Endothelial cell of umbilical vein (primary cell): ENCODE measurements at regions not wholly inside any gene's neighbourhood (a gene's known extent, or its start where the extent isn't known, plus 50 kb on each side); places are given as distances from the start of the nearest gene placed in this dataset.

Experiments
- BruUV-seq: library from RNA; stranded (reverse); fragments of 400-500 nt; replicated peaks from 2 replicates; lab custom pipeline; 2021; lab: Mats Ljungman, UMichigan
- CTCF ChIA-PET: fragments of 300-600, 350-600 bp; sonication (Branson Sonifier 250); formaldehyde crosslinking; loops from one replicate; lab custom pipeline; 2021; ENCODE audit warnings: antibody characterized with exemption, inconsistent platforms; lab: Charles Lee
- POLR2A ChIA-PET: fragments of 300-600, 350-600 bp; sonication (Branson Sonifier 250); formaldehyde crosslinking; loops from one replicate; lab custom pipeline; 2021; ENCODE audit warnings: antibody characterized with exemption, inconsistent platforms; lab: Charles Lee
- DNase-seq: peaks from one replicate; pipeline ENCODE4 v3.0.0-alpha.2; 2011; ENCODE audit warnings: low read depth, low spot score
- FAIRE-seq: peaks from 2 replicates; lab custom pipeline; 2011; peaks lifted over from hg19 to GRCh38; lab: Jason Lieb, UNC
- H2AFZ ChIP-seq: 2 replicates; pipeline ENCODE4 v1.6.0; 2012; ENCODE audit warnings: low read depth, low read length, control low read depth, inconsistent platforms
- H3K27ac ChIP-seq: 2 replicates; pipeline ENCODE4 v1.5.1; 2011; ENCODE audit warnings: low read depth, mild to moderate bottlenecking, control low read depth, low read length, moderate library complexity; ENCODE audit not compliant: insufficient read depth
- H3K27me3 ChIP-seq, 2 experiments: 2 replicates each; pipeline versions ENCODE4 v1.6.0 to v1.6.1; 2011; ENCODE audit warnings: low read length in 2 of 2, mixed read lengths in 1 of 2; ENCODE audit not compliant: control insufficient read depth in 2 of 2, insufficient read depth in 2 of 2
- H3K36me3 ChIP-seq, 2 experiments: 2 replicates in 1 of 2; 3 replicates in 1 of 2; pipeline ENCODE4 v1.5.1; 2011; ENCODE audit warnings: low read length in 2 of 2, mild to moderate bottlenecking in 1 of 2, moderate library complexity in 1 of 2; ENCODE audit not compliant: control insufficient read depth in 2 of 2, insufficient read depth in 2 of 2; ENCODE audit errors: extremely low read depth in 1 of 2
- H3K4me1 ChIP-seq: 3 replicates; pipeline ENCODE4 v1.5.1; 2011; ENCODE audit warnings: mild to moderate bottlenecking, low read length; ENCODE audit not compliant: control insufficient read depth, insufficient read depth; ENCODE audit errors: extremely low read depth
- H3K4me2 ChIP-seq: 2 replicates; pipeline ENCODE4 v1.6.1; 2011; ENCODE audit warnings: low read length, control low read depth, mixed read lengths; ENCODE audit not compliant: insufficient read depth
- H3K4me3 ChIP-seq, 3 experiments: fragments of 200-600 bp in 1 of 3; sonication (generic), shearing (Covaris generic) in 1 of 3; replicated peaks in 1 of 3; 2 replicates each; pipeline ENCODE4 v1.5.1; 2011 to 2016; ENCODE audit warnings: control low read depth in 3 of 3, low read length in 3 of 3, mild to moderate bottlenecking in 2 of 3, inconsistent platforms in 1 of 3, low read depth in 1 of 3, moderate library complexity in 1 of 3; ENCODE audit not compliant: insufficient read depth in 1 of 3
- H3K79me2 ChIP-seq: 2 replicates; pipeline ENCODE4 v1.6.0; 2012; ENCODE audit warnings: low read length, inconsistent platforms; ENCODE audit not compliant: control insufficient read depth, insufficient read depth
- H3K9ac ChIP-seq: replicated peaks from 2 replicates; pipeline ENCODE3; 2011; ENCODE audit warnings: low read length, control low read depth; ENCODE audit not compliant: insufficient read depth; ENCODE audit errors: extremely low read depth
- H3K9me1 ChIP-seq: replicated peaks from 3 replicates; pipeline ENCODE4 v1.6.0; 2011; ENCODE audit warnings: mild to moderate bottlenecking, low read length; ENCODE audit not compliant: control insufficient read depth, insufficient read depth; ENCODE audit errors: extremely low read depth
- H3K9me3 ChIP-seq: replicated peaks from 2 replicates; pipeline ENCODE4 v1.5.1; 2012; ENCODE audit warnings: low read length, inconsistent platforms; ENCODE audit not compliant: control insufficient read depth, insufficient read depth
- H4K20me1 ChIP-seq: replicated peaks from 2 replicates; pipeline ENCODE3; 2011; ENCODE audit warnings: mild to moderate bottlenecking, low read length; ENCODE audit not compliant: control insufficient read depth, insufficient read depth; ENCODE audit errors: extremely low read depth
- EZH2 ChIP-seq: IDR thresholded peaks from 2 replicates; pipeline ENCODE4 v1.6.1; 2012; ENCODE audit warnings: borderline replicate concordance, low read depth, mild to moderate bottlenecking, moderate library complexity, low read length, inconsistent platforms; ENCODE audit not compliant: severe bottlenecking
- FOS ChIP-seq: IDR thresholded peaks from 2 replicates; pipeline ENCODE4 v1.6.1; 2011; ENCODE audit warnings: mild to moderate bottlenecking, low read length, moderate library complexity, borderline replicate concordance; ENCODE audit not compliant: insufficient read depth
- GATA2 ChIP-seq: IDR thresholded peaks from 2 replicates; pipeline ENCODE4 v1.7.0; 2011; ENCODE audit warnings: low read depth, mild to moderate bottlenecking, moderate library complexity, mixed read lengths, low read length; ENCODE audit not compliant: insufficient read length, insufficient read depth
- JUN ChIP-seq: IDR thresholded peaks from 2 replicates; pipeline ENCODE4 v1.6.1; 2011; ENCODE audit warnings: borderline replicate concordance, low read depth; ENCODE audit not compliant: insufficient read length, insufficient read depth
- MYC ChIP-seq: IDR thresholded peaks from one replicate; pipeline ENCODE4 v1.6.1; 2011; ENCODE audit warnings: mild to moderate bottlenecking, low read depth, low read length
- POLR2A ChIP-seq: IDR thresholded peaks from 2 replicates; pipeline ENCODE4 v1.6.1; 2012; ENCODE audit warnings: low read depth, mild to moderate bottlenecking, control low read depth, low read length
- POLR2AphosphoS5 ChIP-seq: IDR thresholded peaks from 2 replicates; pipeline ENCODE4 v1.6.1; 2012; ENCODE audit warnings: low read depth, mild to moderate bottlenecking, control low read depth, low read length, moderate library complexity; ENCODE audit not compliant: insufficient read depth
- dilution Hi-C: fragments of 300-500 bp; cut with MboI; formaldehyde crosslinking; loops from one replicate; pipeline ENCODE4 v1.15.0; 2019; ENCODE audit warnings: low sequenced_read_pairs; ENCODE audit not compliant: extremely low pct_ligation_motif_present
- intact Hi-C: fragments of 100-400 bp; cut with micrococcal nuclease; formaldehyde crosslinking; loops from one replicate; pipeline ENCODE4 v1.10.0; 2022
- TF ChIP-seq, protein P1 (sequence below), 2 donors: IDR thresholded peaks; 1 replicate in 1 of 2; 2 replicates in 1 of 2; pipeline ENCODE4 v1.5.1; 2011; ENCODE audit warnings: low read length in 2 of 2, mild to moderate bottlenecking in 2 of 2, moderate library complexity in 2 of 2, control low read depth in 1 of 2, inconsistent platforms in 1 of 2, low read depth in 1 of 2; ENCODE audit not compliant: insufficient read depth in 1 of 2; ENCODE audit errors: extremely low read depth in 1 of 2
- TF ChIP-seq, protein P2 (sequence below): IDR thresholded peaks from 2 replicates; pipeline ENCODE4 v1.6.1; 2011; ENCODE audit not compliant: insufficient read depth, insufficient read length

DNA sequence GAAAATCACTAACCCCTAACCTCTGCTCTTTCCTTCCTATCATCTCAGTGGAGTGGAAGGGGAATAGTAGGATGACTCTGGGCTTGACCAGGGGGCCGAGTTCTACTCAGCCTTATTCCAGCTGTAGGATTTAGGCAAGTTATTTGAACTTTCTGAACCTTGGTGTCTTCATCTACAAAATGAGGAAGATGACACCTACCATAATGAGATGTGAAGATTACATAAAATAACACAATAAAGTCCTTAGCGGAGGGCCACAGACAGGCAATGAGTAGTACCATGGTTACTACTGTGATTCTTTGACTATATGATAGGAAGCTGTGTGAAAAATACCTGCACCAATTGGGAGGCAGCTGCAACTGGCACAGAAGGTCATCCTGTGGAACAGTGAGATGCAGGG is 53.6 kb upstream of the PIM1 start:
- no peak overlapping the region for H3K4me3 ChIP-seq
- no peak overlapping the region for H3K9ac ChIP-seq
- no peak for DNase-seq
- no peak overlapping the region for H3K4me2 ChIP-seq
- H3K9me1 ChIP-seq, result no peaks in the 10 kb centered on the region
- H3K79me2 ChIP-seq, result no peaks in the 10 kb centered on the region
- no peak for FAIRE-seq
- ChIA-PET CTCF (no interaction called here), POLR2A (no interaction called here)
- H3K27me3 ChIP-seq, result peaks cover under 1 to 4% of the 10 kb centered on the region in 2 experiments
- BruUV-seq, result no TSS peak
- no peaks in the 10 kb centered on the region for H3K36me3 ChIP-seq
- H3K4me1 ChIP-seq, result no peaks in the 10 kb centered on the region
- H2AFZ ChIP-seq, result no peak overlapping the region
- TF ChIP-seq GATA2, result no peak
- TF ChIP-seq, protein P1, sequence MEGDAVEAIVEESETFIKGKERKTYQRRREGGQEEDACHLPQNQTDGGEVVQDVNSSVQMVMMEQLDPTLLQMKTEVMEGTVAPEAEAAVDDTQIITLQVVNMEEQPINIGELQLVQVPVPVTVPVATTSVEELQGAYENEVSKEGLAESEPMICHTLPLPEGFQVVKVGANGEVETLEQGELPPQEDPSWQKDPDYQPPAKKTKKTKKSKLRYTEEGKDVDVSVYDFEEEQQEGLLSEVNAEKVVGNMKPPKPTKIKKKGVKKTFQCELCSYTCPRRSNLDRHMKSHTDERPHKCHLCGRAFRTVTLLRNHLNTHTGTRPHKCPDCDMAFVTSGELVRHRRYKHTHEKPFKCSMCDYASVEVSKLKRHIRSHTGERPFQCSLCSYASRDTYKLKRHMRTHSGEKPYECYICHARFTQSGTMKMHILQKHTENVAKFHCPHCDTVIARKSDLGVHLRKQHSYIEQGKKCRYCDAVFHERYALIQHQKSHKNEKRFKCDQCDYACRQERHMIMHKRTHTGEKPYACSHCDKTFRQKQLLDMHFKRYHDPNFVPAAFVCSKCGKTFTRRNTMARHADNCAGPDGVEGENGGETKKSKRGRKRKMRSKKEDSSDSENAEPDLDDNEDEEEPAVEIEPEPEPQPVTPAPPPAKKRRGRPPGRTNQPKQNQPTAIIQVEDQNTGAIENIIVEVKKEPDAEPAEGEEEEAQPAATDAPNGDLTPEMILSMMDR (IDR thresholded peaks at IDR 0.05; ENCODE audit: extremely low read depth in 1 of 2, insufficient read depth in 1 of 2, low read depth in 1 of 2, low read length in 2 of 2), result no peak
- TF ChIP-seq POLR2AphosphoS5, result no peak
- TF ChIP-seq JUN, result no peak
- TF ChIP-seq, protein P2, sequence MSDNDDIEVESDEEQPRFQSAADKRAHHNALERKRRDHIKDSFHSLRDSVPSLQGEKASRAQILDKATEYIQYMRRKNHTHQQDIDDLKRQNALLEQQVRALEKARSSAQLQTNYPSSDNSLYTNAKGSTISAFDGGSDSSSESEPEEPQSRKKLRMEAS, result no peak
- no peak for TF ChIP-seq EZH2
- TF ChIP-seq POLR2A, result no peak
- TF ChIP-seq FOS, result no peak
- no peak for TF ChIP-seq MYC
- dilution Hi-C loops, result no loop called here
- no peak overlapping the region for H3K27ac ChIP-seq
- H3K9me3 ChIP-seq, result no peaks in the 10 kb centered on the region
- H4K20me1 ChIP-seq, result no peaks in the 10 kb centered on the region
- intact Hi-C loops, result no loop called here
